T-helper 9 cell (primary cell): ENCODE measurements at regions not wholly inside any gene's neighbourhood (a gene's known extent, or its start where the extent isn't known, plus 50 kb on each side); places are given as distances from the start of the nearest gene placed in this dataset.
"Not testable (repeated sequence)": the region's sequence is repeated elsewhere in the genome, so short reads cannot be mapped to it uniquely, and the experiment has no call there.

Experiments used
- DNase-seq: peaks from one replicate; pipeline ENCODE4 v3.0.0-alpha.2; 2020

GRCh38 chr2:242010252-242011166 lies 141.0 kb downstream of the RTP5 start:
- DNase-seq: not testable (repeated sequence)

DNA sequence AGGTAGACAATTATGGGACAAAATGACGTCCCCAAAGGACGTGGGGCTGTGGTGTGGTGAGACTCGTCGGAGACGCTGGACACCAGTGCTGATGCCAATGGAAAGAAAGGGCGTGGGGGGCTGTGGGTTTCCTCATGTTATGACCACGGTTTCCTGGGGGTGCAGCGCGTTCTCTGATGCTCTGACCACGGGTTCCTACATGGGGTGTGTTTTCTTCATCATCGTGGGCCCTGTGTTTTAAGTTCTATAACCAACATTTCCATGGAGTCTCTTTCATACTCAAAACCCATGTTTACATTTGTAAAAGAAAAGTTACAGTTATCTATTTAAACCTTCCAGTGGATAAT lies 141.6 kb downstream of the RTP5 start:
- DNase-seq: no peak

DNA sequence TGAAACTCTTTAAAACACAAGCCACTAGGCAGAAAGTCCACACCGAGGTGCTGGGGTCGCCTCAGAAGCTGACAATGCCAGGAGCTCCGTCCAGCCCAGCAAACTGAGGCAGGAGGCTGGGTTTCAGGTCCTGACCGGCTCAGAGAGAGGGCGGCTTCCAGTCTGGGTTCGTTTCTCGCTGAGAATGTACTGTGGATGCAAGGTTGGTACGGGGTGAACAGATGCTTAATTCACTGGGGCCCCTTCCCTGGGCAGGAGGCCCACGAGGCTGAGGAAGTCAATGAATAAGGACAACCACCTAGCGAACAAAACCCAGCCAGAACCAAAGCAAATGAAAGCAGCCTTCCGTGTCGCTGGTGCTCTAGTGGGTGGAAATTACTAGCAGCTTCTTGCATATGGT lies 142.0 kb downstream of the RTP5 start:
- no peak for DNase-seq

- DNase-seq: no peak
Observed at GRCh38 chr2:242011991-242012764, 142.6 kb downstream of the RTP5 start.

- no peak for DNase-seq
Observed at GRCh38 chr2:242012956-242013764, 143.6 kb downstream of the RTP5 start.

DNA sequence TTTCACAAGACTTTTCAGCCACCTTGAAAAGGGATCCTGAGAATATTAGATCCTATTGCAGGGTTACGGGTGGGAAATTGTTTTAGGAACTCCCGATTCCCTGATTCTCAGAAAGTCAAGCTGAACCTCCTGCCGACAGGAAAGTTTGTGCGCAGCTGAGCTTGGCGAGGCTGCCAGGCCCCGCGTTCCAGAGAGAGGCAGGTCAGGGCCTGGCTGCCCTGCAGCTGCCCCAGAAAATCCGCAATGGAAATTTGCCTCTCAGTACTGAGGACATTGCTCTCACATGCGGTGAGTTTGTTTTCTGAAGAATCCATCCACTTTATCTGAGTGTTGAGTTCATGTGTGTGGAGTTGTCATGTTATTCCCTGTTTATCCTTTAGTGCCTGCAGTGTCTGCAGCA lies 144.2 kb downstream of the RTP5 start:
- no peak for DNase-seq

DNA sequence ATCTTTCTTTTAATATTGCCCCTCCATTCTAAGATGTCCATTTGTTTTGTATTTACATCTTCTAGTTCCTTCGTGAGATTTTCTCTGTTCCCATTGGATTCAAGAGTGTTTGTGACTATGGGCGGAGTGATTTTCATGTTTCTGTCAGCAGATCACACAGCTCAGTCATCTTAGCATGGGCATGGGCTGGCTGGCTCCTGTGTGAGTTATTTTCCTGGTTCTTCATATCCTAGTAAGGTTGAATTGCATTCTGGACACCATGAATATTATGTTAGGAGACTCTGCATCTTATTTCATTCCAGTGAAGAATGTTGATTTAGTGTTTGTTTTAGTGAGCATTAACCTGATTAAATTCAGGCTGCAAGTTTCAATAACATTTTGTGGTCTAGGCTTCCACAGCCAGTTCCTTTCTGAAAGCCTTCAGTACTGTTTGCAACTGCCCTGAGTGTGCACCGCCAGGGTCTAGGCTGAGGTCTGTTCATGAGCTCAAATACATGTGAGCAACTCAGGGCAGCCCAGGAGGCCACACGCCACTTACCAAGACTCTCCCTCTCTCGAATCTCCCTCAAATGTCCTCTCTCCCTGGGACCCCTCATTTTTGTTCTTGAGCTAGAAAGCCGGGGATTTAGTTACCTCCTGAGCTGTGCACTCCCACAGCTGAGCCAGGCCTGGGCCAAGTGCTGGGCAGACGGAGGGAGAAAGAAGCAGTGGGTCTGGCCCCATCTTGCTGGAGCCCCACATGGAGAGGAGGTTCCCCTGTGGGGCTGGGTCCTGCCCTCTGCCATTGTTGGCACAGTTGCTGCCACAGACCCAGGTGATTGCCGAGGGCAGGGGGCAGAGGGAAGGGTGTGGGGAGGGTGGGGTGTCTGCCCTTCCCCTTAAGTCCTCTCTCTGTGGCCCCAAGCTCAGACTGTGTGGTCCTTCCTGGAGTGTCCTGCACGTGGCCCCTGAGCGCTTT lies 145.9 kb downstream of the RTP5 start:
- DNase-seq: no peak

GRCh38 chr2:242017086-242017485 lies 147.6 kb downstream of the RTP5 start:
- no peak for DNase-seq

DNA sequence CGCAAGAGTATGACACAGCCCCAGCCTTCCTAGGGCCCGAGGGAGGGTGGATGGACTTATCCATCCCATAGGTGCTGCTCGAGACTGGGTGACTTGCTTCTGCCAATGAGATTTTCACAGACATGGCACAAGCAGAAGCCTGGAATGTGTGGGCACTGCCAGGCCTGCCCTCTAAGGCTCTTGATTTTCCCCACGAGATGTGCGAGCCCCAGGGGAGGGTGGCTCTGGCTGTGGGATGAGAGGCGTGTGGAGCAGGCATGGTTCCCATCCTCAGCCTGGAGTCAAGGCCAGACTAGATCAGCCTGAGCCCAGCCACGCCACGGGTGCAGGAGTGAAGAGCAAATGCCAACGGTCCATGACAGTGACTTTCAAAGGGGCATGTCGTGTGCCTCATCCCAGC lies 148.9 kb downstream of the RTP5 start:
- not testable (repeated sequence) for DNase-seq

- DNase-seq: no peak
Observed at GRCh38 chr2:242019344-242019743, 149.8 kb downstream of the RTP5 start.

DNA sequence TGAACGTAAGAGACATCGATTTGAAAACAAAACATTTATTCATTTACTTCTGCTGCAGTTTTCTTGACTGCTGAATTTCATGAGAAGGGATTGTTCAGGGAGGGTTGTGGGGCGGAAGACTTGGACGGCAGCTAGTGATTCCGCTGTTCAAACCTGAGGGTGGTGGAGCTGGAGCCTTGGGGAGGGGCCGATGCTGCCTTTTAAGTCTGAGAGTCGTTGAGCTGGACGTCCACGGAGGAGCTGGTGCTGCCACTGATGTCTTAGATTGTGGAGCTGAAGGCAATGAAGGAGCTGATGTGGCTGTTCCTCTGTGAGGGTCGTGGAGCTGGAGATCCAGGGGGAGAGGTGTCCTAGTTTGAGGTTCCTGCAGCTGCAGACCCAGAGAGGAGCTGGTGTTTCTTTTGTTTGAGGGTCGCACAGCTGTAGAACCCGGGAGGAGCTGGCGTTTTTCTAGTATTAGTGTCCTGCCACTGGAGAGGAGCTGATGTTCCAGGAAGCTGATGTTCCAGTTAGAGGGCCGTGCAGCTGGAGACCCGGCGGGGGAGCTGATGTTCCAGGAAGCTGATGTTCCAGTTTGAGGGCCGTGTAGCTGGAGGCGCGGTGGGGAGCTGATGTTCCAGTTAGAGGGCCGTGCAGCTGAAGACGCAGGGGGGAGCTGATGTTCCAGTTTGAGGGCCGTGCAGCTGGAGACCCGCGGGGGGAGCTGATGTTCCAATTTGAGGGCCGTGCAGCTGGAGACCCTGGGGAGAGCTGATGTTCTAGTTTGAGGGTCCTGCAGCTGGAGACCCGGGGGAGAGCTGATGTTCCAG lies 150.9 kb downstream of the RTP5 start:
- DNase-seq: no peak

- no peak for DNase-seq
Observed at GRCh38 chr2:242022550-242023290, 153.2 kb downstream of the RTP5 start.

DNA sequence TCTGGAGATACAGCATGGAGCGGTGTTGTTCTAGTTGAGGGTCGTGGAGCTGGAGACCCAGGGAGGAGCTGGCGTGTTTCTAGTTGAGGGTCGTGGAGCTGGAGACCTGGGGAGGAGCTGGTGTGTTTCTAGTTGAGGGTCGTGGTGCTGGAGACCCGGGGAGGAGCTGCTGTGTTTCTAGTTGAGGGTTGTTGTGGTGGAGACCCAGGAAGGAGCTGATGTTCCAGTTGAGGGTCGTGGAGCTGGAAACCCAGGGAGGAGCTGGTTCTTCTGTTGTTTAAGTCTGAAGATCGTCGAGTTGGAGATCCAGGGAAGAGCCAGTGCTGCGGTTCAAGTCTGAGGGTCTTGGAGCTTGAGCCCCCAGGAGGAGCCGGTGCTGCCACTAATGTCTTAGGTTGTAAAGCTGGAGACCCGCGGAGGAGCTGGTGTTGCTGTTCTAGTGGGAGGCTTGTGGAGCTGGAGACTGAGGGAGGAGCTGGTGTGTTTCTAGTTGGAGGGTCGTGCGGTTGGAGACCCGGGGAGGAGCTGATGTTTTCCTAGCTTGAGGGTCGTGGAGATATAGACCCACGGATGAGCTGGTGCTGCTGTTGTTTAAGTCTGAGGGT lies 155.3 kb downstream of the RTP5 start:
- no peak for DNase-seq

DNA sequence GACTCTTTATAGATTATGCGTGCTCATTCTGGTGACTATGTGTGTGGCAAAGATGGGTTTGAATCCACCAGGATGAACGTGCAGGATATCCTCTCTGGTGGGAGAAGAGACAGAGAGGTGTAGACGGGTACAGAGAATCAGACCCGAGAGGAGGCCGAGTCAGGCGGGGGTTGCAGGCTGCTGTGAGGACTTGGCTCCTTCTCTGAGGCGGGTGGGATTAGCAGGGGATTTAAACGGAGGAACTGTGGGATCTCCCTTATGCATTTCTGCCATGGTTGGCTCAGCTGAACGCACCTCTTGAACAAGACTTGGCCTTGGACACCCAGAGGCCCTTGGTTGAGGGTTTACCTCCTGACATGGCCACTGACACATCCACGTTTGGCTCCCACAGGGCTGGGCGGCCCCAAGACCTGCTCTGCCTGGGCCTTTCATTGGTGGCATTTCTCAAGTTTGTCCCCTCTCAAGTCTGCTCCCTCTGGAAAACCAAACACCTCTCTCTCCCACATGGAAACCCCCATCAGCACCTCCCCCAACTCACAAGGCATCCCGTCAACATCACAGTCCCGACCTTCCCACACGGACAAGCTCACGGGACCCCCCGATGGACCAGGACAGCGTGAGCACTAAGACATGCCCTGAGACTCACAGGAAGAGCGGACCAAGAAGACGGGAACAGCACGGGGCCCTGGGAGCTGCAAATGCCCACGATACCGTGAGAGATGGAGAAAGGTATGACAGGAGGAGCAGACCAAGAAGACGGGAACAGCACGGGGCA lies 158.3 kb downstream of the RTP5 start:
- no peak for DNase-seq

- DNase-seq: no peak
Observed at GRCh38 chr2:242029422-242030225, 160.1 kb downstream of the RTP5 start.

- no peak for DNase-seq
Observed at GRCh38 chr2:242030226-242030575, 160.7 kb downstream of the RTP5 start.

GRCh38 chr2:242030858-242031257 lies 161.3 kb downstream of the RTP5 start:
- DNase-seq: no peak

GRCh38 chr2:242031481-242032019 lies 162.0 kb downstream of the RTP5 start:
- peak; percentile 28 for DNase-seq
